H1 (cell line): ENCODE measurements at regions not wholly inside any gene's neighbourhood (a gene's known extent, or its start where the extent isn't known, plus 50 kb on each side); places are given as distances from the start of the nearest gene placed in this dataset.

Experiments used
- CTCF ChIA-PET: fragments of 300-600 bp; sonication (Branson Sonifier 250); formaldehyde crosslinking; loops from one replicate; lab custom pipeline; 2021; ENCODE audit not compliant: partially characterized antibody; lab: Charles Lee
- POLR2A ChIA-PET: fragments of 300-600 bp; sonication (Branson Sonifier 250); formaldehyde crosslinking; loops from one replicate; lab custom pipeline; 2021; ENCODE audit warnings: inconsistent platforms; ENCODE audit not compliant: partially characterized antibody; lab: Charles Lee
- DNase-seq, 2 experiments: peaks; one replicate each; pipeline versions ENCODE4 v3.0.0 to v3.0.0-alpha.2; 2010 to 2022; ENCODE audit warnings: low spot score in 2 of 2, low read depth in 1 of 2, mixed read lengths in 1 of 2
- FAIRE-seq: peaks from 2 replicates; lab custom pipeline; 2011; peaks lifted over from hg19 to GRCh38; lab: Jason Lieb, UNC
- H2AFZ ChIP-seq: 2 replicates; pipeline ENCODE4 v1.8.1; 2012; ENCODE audit warnings: low read length, inconsistent platforms
- H2AK5ac ChIP-seq: 2 replicates; pipeline ENCODE4 v1.6.1; 2013; ENCODE audit warnings: low read depth, low read length
- H2BK120ac ChIP-seq: replicated peaks from 2 replicates; pipeline ENCODE3; 2013; ENCODE audit warnings: low read depth, low read length, inconsistent platforms
- H2BK12ac ChIP-seq: 2 replicates; pipeline ENCODE4 v1.6.1; 2013; ENCODE audit warnings: low read depth, low read length
- H2BK15ac ChIP-seq: 2 replicates; pipeline ENCODE4 v1.6.1; 2013; ENCODE audit warnings: low read length
- H2BK20ac ChIP-seq: 2 replicates; pipeline ENCODE4 v1.6.1; 2013; ENCODE audit warnings: low read length
- H2BK5ac ChIP-seq: 2 replicates; pipeline ENCODE4 v1.6.1; 2013; ENCODE audit warnings: low read depth, low read length
- H3K14ac ChIP-seq: 2 replicates; pipeline ENCODE4 v1.6.1; 2013; ENCODE audit warnings: inconsistent platforms; ENCODE audit not compliant: insufficient read length
- H3K18ac ChIP-seq: 2 replicates; pipeline ENCODE4 v1.6.1; 2013; ENCODE audit warnings: low read length; ENCODE audit errors: extremely low read depth
- H3K23ac ChIP-seq: 2 replicates; pipeline ENCODE4 v1.6.1; 2013; ENCODE audit warnings: inconsistent platforms; ENCODE audit not compliant: insufficient read length
- H3K23me2 ChIP-seq: 2 replicates; pipeline ENCODE4 v1.6.1; 2013; ENCODE audit warnings: low read depth, low read length
- H3K27ac ChIP-seq: 2 replicates; pipeline ENCODE4 v1.6.1; 2011; ENCODE audit warnings: low read depth, low read length, inconsistent platforms
- H3K27me3 ChIP-seq, 4 experiments: replicated peaks in 1 of 4; 1 replicate in 1 of 4; 2 replicates in 3 of 4; pipeline versions ENCODE4 v1.6.1 to v1.8.1; 2011 to 2013; ENCODE audit warnings: low read length in 3 of 4, mild to moderate bottlenecking in 3 of 4, inconsistent platforms in 2 of 4, mixed read lengths in 2 of 4, moderate library complexity in 1 of 4; ENCODE audit not compliant: control insufficient read depth in 3 of 4, insufficient read depth in 3 of 4; ENCODE audit errors: extremely low read depth in 1 of 4
- H3K36me3 ChIP-seq, 4 experiments: 2 replicates each; pipeline versions ENCODE4 v1.6.1 to v1.8.1; 2011 to 2013; ENCODE audit warnings: mild to moderate bottlenecking in 4 of 4, low read length in 3 of 4, moderate library complexity in 2 of 4, control low read depth in 1 of 4, inconsistent platforms in 1 of 4; ENCODE audit not compliant: insufficient read depth in 4 of 4, control insufficient read depth in 2 of 4
- H3K4ac ChIP-seq: replicated peaks from 2 replicates; pipeline ENCODE3; 2013; ENCODE audit warnings: low read length, low read depth, mixed read lengths, inconsistent platforms; ENCODE audit not compliant: insufficient read length
- H3K4me1 ChIP-seq, 4 experiments: replicated peaks in 1 of 4; 1 replicate in 1 of 4; 2 replicates in 3 of 4; pipeline versions ENCODE4 v1.6.1 to v1.8.1; 2011 to 2013; ENCODE audit warnings: low read length in 3 of 4, inconsistent platforms in 2 of 4, mixed read lengths in 1 of 4; ENCODE audit not compliant: insufficient read depth in 4 of 4, control insufficient read depth in 3 of 4
- H3K4me2 ChIP-seq, 2 experiments: 2 replicates each; pipeline versions ENCODE4 v1.6.1 to v1.8.1; 2011 to 2013; ENCODE audit warnings: low read depth in 2 of 2, low read length in 2 of 2, control low read depth in 1 of 2, inconsistent platforms in 1 of 2, mild to moderate bottlenecking in 1 of 2; ENCODE audit not compliant: insufficient read depth in 1 of 2
- H3K4me3 ChIP-seq, 4 experiments: fragments of 200-600, 300-600 bp in 1 of 4; sonication (generic), shearing (Covaris generic), sonication (Bioruptor Twin) in 1 of 4; 2 replicates each; pipeline versions ENCODE4 v1.5.1 to v1.8.1; 2011 to 2016; ENCODE audit warnings: low read length in 4 of 4, low read depth in 3 of 4, control low read depth in 2 of 4, inconsistent platforms in 2 of 4, mild to moderate bottlenecking in 2 of 4, mixed read lengths in 1 of 4, moderate library complexity in 1 of 4; ENCODE audit not compliant: insufficient read depth in 2 of 4; ENCODE audit errors: extremely low read depth in 1 of 4
- H3K56ac ChIP-seq: replicated peaks from 2 replicates; pipeline ENCODE3; 2013; ENCODE audit warnings: low read depth, mild to moderate bottlenecking, mixed read lengths, low read length, inconsistent platforms; ENCODE audit not compliant: insufficient read length
- H3K79me1 ChIP-seq: 2 replicates; pipeline ENCODE4 v1.6.1; 2013; ENCODE audit warnings: low read depth, low read length, control low read depth
- H3K79me2 ChIP-seq, 2 experiments: 2 replicates each; pipeline versions ENCODE4 v1.6.1 to v1.8.1; 2012 to 2013; ENCODE audit warnings: low read length in 2 of 2, mild to moderate bottlenecking in 2 of 2, inconsistent platforms in 1 of 2; ENCODE audit not compliant: insufficient read depth in 2 of 2, control insufficient read depth in 1 of 2
- H3K9ac ChIP-seq, 4 experiments: replicated peaks in 1 of 4; 1 replicate in 1 of 4; 2 replicates in 3 of 4; pipeline versions ENCODE4 v1.6.1 to v1.8.1; 2011 to 2013; ENCODE audit warnings: low read depth in 3 of 4, low read length in 3 of 4, control low read depth in 2 of 4, mild to moderate bottlenecking in 2 of 4, moderate library complexity in 2 of 4, inconsistent platforms in 1 of 4; ENCODE audit errors: extremely low read depth in 1 of 4
- H3K9me3 ChIP-seq, 2 experiments: 2 replicates each; pipeline versions ENCODE4 v1.6.1 to v1.8.1; 2012 to 2013; ENCODE audit warnings: mild to moderate bottlenecking in 2 of 2, moderate library complexity in 2 of 2, control low read depth in 1 of 2, inconsistent platforms in 1 of 2, low read depth in 1 of 2, low read length in 1 of 2, mixed read lengths in 1 of 2; ENCODE audit not compliant: insufficient read depth in 2 of 2
- H4K20me1 ChIP-seq, 2 experiments: replicated peaks in 1 of 2; 2 replicates each; pipeline versions ENCODE3 to v1.8.1; 2011 to 2013; ENCODE audit warnings: inconsistent platforms in 2 of 2, low read length in 2 of 2, mild to moderate bottlenecking in 1 of 2; ENCODE audit not compliant: insufficient read depth in 2 of 2, control insufficient read depth in 1 of 2
- H4K5ac ChIP-seq: 2 replicates; pipeline ENCODE4 v1.6.1; 2013; ENCODE audit warnings: low read length, low read depth, mixed read lengths, inconsistent platforms; ENCODE audit not compliant: insufficient read length
- H4K8ac ChIP-seq: 2 replicates; pipeline ENCODE4 v1.8.0; 2013; ENCODE audit warnings: mild to moderate bottlenecking, moderate library complexity, low read length, inconsistent platforms; ENCODE audit not compliant: insufficient read depth; ENCODE audit errors: extremely low read depth
- H4K91ac ChIP-seq: replicated peaks from 2 replicates; pipeline ENCODE3; 2013; ENCODE audit warnings: low read length, mixed read lengths, inconsistent platforms; ENCODE audit not compliant: insufficient read length
- BACH1 ChIP-seq: IDR thresholded peaks from 2 replicates; pipeline ENCODE4 v1.6.1; 2012; ENCODE audit warnings: low read length, improper control_type of control experiment
- BCL11A ChIP-seq, 2 experiments: IDR thresholded peaks; one replicate each; pipeline ENCODE4 v1.6.1; 2011; ENCODE audit warnings: low read depth in 2 of 2, low read length in 2 of 2, mild to moderate bottlenecking in 2 of 2
- CTBP2 ChIP-seq: IDR thresholded peaks from 2 replicates; pipeline ENCODE4 v1.7.0; 2011; ENCODE audit warnings: borderline replicate concordance, mild to moderate bottlenecking, moderate library complexity, mixed read lengths, low read length; ENCODE audit not compliant: insufficient read depth, insufficient read length
- GTF2F1 ChIP-seq: IDR thresholded peaks from 2 replicates; pipeline ENCODE4 v1.6.1; 2012; ENCODE audit warnings: low read depth, low read length, improper control_type of control experiment, borderline replicate concordance
- KDM1A ChIP-seq: fragments of 200-600, 300-600 bp; sonication (generic); IDR thresholded peaks from 2 replicates; pipeline ENCODE4 v1.7.1; 2016; ENCODE audit warnings: mild to moderate bottlenecking, low read length, borderline replicate concordance
- MAFK ChIP-seq: IDR thresholded peaks from 2 replicates; pipeline ENCODE4 v1.6.1; 2012; ENCODE audit warnings: low read depth, mild to moderate bottlenecking, improper control_type of control experiment, low read length
- POLR2AphosphoS5 ChIP-seq: IDR thresholded peaks from 2 replicates; pipeline ENCODE4 v1.6.1; 2011; ENCODE audit warnings: low read depth, low read length
- RBBP5 ChIP-seq: IDR thresholded peaks from 2 replicates; pipeline ENCODE4 v1.7.1; 2012; ENCODE audit warnings: low read depth, mild to moderate bottlenecking, inconsistent platforms, low read length, moderate library complexity, borderline replicate concordance
- SIRT6 ChIP-seq: IDR thresholded peaks from one replicate; pipeline ENCODE4 v1.7.1; 2012; ENCODE audit warnings: low read length, inconsistent platforms
- TEAD4 ChIP-seq: IDR thresholded peaks from 2 replicates; pipeline ENCODE4 v1.6.1; 2012; ENCODE audit warnings: low read depth, low read length, inconsistent platforms, mixed read lengths
- WGBS, 2 experiments: shearing (Covaris generic) in 1 of 2; methylation state at CpG; one replicate each; pipeline versions ENCODE4 v1.1.6 to v1.1.7; 2013 to 2015; ENCODE audit warnings: low lambda C conversion rate in 2 of 2, mixed read lengths in 2 of 2, inconsistent platforms in 1 of 2, low coverage in 1 of 2, missing lambda C conversion rate in 1 of 2; ENCODE audit not compliant: insufficient replicate concordance in 2 of 2, insufficient coverage in 1 of 2, insufficient read length in 1 of 2; ENCODE audit errors: extremely low coverage in 1 of 2, missing lambda C conversion rate in 1 of 2; 5-methylcytosine and 5-hydroxymethylcytosine counted together

DNA sequence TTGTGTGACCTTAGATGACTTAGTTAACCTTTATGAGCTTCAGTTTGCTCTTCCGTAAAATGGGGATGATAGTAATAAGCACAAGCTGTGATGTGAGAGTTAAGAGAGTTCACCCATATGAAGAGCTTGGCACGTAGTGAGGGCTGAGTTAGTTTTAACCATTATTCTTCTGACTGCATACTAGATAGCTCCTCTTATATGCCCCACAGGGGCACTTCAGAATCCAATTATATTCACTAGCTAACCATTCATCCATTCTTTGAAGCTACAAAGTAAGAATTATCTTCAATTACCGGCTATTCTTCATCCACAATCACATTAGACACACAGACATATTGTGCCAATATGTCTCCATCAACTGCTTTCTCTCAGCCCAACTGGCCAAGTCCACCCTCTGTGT is 159.0 kb upstream of the STT3B start:
- H2AFZ ChIP-seq: no peak overlapping the region
- FAIRE-seq: no peak
- no peaks in the 10 kb centered on the region for H3K23me2 ChIP-seq
- no peak overlapping the region for H2BK120ac ChIP-seq
- no peak overlapping the region for H3K4me2 ChIP-seq
- H3K79me1 ChIP-seq: no peaks in the 10 kb centered on the region
- H3K9ac ChIP-seq: no peak overlapping the region
- no peaks in the 10 kb centered on the region for H3K27me3 ChIP-seq
- H4K8ac ChIP-seq: no peak overlapping the region
- H3K4me3 ChIP-seq: no peak overlapping the region
- H2BK20ac ChIP-seq: no peak overlapping the region
- H4K91ac ChIP-seq: no peak overlapping the region
- no peaks in the 10 kb centered on the region for H3K36me3 ChIP-seq
- no peak overlapping the region for H3K27ac ChIP-seq
- POLR2A ChIA-PET: no interaction called here
- H3K14ac ChIP-seq: no peak overlapping the region
- TF ChIP-seq POLR2AphosphoS5: no peak
- no peak for TF ChIP-seq BACH1
- TF ChIP-seq RBBP5: no peak
- TF ChIP-seq SIRT6: no peak
- no peak for TF ChIP-seq MAFK
- TF ChIP-seq GTF2F1: no peak
- TF ChIP-seq BCL11A (IDR thresholded peaks at IDR 0.05; ENCODE audit: low read depth in 2 of 2, low read length in 2 of 2): no peak
- no peak for TF ChIP-seq TEAD4
- no peak for TF ChIP-seq KDM1A
- no peak for TF ChIP-seq CTBP2
- no peak overlapping the region for H3K56ac ChIP-seq
- WGBS, 2 experiments: 91% methylated on average over 3 of the region's 3 CpGs; no CpG with 5 or more reads in 1 of the 2 experiments
- no peak overlapping the region for H2BK15ac ChIP-seq
- no peak for DNase-seq
- H3K9me3 ChIP-seq: no peaks in the 10 kb centered on the region
- no peaks in the 10 kb centered on the region for H3K4me1 ChIP-seq
- no peaks in the 10 kb centered on the region for H4K20me1 ChIP-seq
- no peak overlapping the region for H4K5ac ChIP-seq
- no peak overlapping the region for H2AK5ac ChIP-seq
- no peak overlapping the region for H3K18ac ChIP-seq
- no peaks in the 10 kb centered on the region for H3K79me2 ChIP-seq
- H2BK12ac ChIP-seq: no peak overlapping the region
- CTCF ChIA-PET: interaction anchor here (0.6 to 1.2 kb wide), 4 partner anchors 16 to 605 kb away, joined by 3 to 4 read pairs (median 4); no protein-coding TSS in a partner anchor
- no peak overlapping the region for H3K4ac ChIP-seq
- no peak overlapping the region for H3K23ac ChIP-seq
- H2BK5ac ChIP-seq: no peak overlapping the region
